ENCODE measurements at regions not wholly inside any gene's neighbourhood (a gene's known extent, or its start where the extent isn't known, plus 50 kb on each side); places are given as distances from the start of the nearest gene placed in this dataset.

GRCh38 chr15:95919460-95919859, 411.0 kb upstream of the NR2F2 start:
- TF ChIP-seq CTCF (IDR thresholded peaks at IDR 0.05) (no peak), POLR2A (IDR thresholded peaks at IDR 0.05) (no peak)

GRCh38 chr15:95921404-95921803, 409.1 kb upstream of the NR2F2 start:
- no peak overlapping the region for H3K27ac ChIP-seq
- H3K27me3 ChIP-seq, result no peaks in the 10 kb centered on the region
- H3K36me3 ChIP-seq, result no peaks in the 10 kb centered on the region
- no peaks in the 10 kb centered on the region for H3K4me1 ChIP-seq
- intact Hi-C loops (cut with DNase I; ENCODE audit: low total_unique reads), result no loop called here
- no peaks in the 10 kb centered on the region for H3K9me3 ChIP-seq
- H3K4me3 ChIP-seq, result no peak overlapping the region
- TF ChIP-seq POLR2A (IDR thresholded peaks at IDR 0.05), result no peak
- no peak for TF ChIP-seq CTCF (IDR thresholded peaks at IDR 0.05)
- DNase-seq, result no peak

More at GRCh38 chr15:95919460-95919859, 411.0 kb upstream of the NR2F2 start:
- no peaks in the 10 kb centered on the region for H3K36me3 ChIP-seq
- H3K27ac ChIP-seq, result no peak overlapping the region
- no peaks in the 10 kb centered on the region for H3K4me1 ChIP-seq
- no peak overlapping the region for H3K4me3 ChIP-seq
- intact Hi-C loops (cut with DNase I; ENCODE audit: low total_unique reads), result no loop called here
- H3K27me3 ChIP-seq, result no peaks in the 10 kb centered on the region
- no peak for DNase-seq
- no peaks in the 10 kb centered on the region for H3K9me3 ChIP-seq

- intact Hi-C loops (cut with DNase I; ENCODE audit: low total_unique reads), result no loop called here
- no peak for DNase-seq
- TF ChIP-seq POLR2A (IDR thresholded peaks at IDR 0.05) (no peak), CTCF (IDR thresholded peaks at IDR 0.05) (no peak)
Measured at GRCh38 chr15:95922431-95922830, 408.1 kb upstream of the NR2F2 start.

GRCh38 chr15:95923792-95924191, 406.7 kb upstream of the NR2F2 start:
- no peak for TF ChIP-seq CTCF (IDR thresholded peaks at IDR 0.05)
- TF ChIP-seq POLR2A (IDR thresholded peaks at IDR 0.05), result no peak
- intact Hi-C loops (cut with DNase I; ENCODE audit: low total_unique reads), result no loop called here
- Histone ChIP-seq H3K4me3 (no peak overlapping the region), H3K27ac (no peak overlapping the region), H3K4me1 (no peaks in the 10 kb centered on the region), H3K27me3 (no peaks in the 10 kb centered on the region), H3K9me3 (no peaks in the 10 kb centered on the region), H3K36me3 (no peaks in the 10 kb centered on the region)
- DNase-seq, result no peak

More at GRCh38 chr15:95922431-95922830, 408.1 kb upstream of the NR2F2 start:
- no peak overlapping the region for H3K27ac ChIP-seq
- no peaks in the 10 kb centered on the region for H3K27me3 ChIP-seq
- H3K4me1 ChIP-seq, result no peaks in the 10 kb centered on the region
- H3K36me3 ChIP-seq, result no peaks in the 10 kb centered on the region
- H3K4me3 ChIP-seq, result no peak overlapping the region
- H3K9me3 ChIP-seq, result no peaks in the 10 kb centered on the region

- H3K4me3 ChIP-seq, result no peak overlapping the region
- no peak overlapping the region for H3K27ac ChIP-seq
- H3K9me3 ChIP-seq, result no peaks in the 10 kb centered on the region
- no peaks in the 10 kb centered on the region for H3K36me3 ChIP-seq
- intact Hi-C loops (cut with DNase I; ENCODE audit: low total_unique reads), result no loop called here
- H3K4me1 ChIP-seq, result no peaks in the 10 kb centered on the region
- no peak for DNase-seq
- H3K27me3 ChIP-seq, result no peaks in the 10 kb centered on the region
- no peak for TF ChIP-seq POLR2A (IDR thresholded peaks at IDR 0.05)
- no peak for TF ChIP-seq CTCF (IDR thresholded peaks at IDR 0.05)
Measured at GRCh38 chr15:95928822-95929221, 401.7 kb upstream of the NR2F2 start.

Data from uterus (tissue), 3 donors.